ENCODE measurements at regions not wholly inside any gene's neighbourhood (a gene's known extent, or its start where the extent isn't known, plus 50 kb on each side); places are given as distances from the start of the nearest gene placed in this dataset.

GRCh38 chr9:109894921-109895758 lies 115.1 kb downstream of the PALM2AKAP2 start:
- no peak for TF ChIP-seq CREM (CRISPR knock-in tag; IDR thresholded peaks at IDR 0.05)
- TF ChIP-seq JUN (CRISPR knock-in tag; IDR thresholded peaks at IDR 0.05) = no peak
- TF ChIP-seq, protein P1, sequence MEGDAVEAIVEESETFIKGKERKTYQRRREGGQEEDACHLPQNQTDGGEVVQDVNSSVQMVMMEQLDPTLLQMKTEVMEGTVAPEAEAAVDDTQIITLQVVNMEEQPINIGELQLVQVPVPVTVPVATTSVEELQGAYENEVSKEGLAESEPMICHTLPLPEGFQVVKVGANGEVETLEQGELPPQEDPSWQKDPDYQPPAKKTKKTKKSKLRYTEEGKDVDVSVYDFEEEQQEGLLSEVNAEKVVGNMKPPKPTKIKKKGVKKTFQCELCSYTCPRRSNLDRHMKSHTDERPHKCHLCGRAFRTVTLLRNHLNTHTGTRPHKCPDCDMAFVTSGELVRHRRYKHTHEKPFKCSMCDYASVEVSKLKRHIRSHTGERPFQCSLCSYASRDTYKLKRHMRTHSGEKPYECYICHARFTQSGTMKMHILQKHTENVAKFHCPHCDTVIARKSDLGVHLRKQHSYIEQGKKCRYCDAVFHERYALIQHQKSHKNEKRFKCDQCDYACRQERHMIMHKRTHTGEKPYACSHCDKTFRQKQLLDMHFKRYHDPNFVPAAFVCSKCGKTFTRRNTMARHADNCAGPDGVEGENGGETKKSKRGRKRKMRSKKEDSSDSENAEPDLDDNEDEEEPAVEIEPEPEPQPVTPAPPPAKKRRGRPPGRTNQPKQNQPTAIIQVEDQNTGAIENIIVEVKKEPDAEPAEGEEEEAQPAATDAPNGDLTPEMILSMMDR (IDR thresholded peaks at IDR 0.05) = no peak

Measured in WTC11 (cell line).